ENCODE measurements at regions not wholly inside any gene's neighbourhood (a gene's known extent, or its start where the extent isn't known, plus 50 kb on each side); places are given as distances from the start of the nearest gene placed in this dataset.

- Histone ChIP-seq H3K9me3 (no peaks in the 10 kb centered on the region), H3K27ac (no peak overlapping the region), H3K4me1 (no peaks in the 10 kb centered on the region), H3K36me3 (no peaks in the 10 kb centered on the region), H3K4me3 (no peak overlapping the region), H3K27me3 (no peaks in the 10 kb centered on the region)
- TF ChIP-seq POLR2AphosphoS5 (IDR thresholded peaks at IDR 0.05) = no peak
- no peak for TF ChIP-seq EP300 (IDR thresholded peaks at IDR 0.05)
- TF ChIP-seq CTCF (IDR thresholded peaks at IDR 0.05) = no peak
- no peak for TF ChIP-seq POLR2A (IDR thresholded peaks at IDR 0.05)
- no peak for ATAC-seq
- WGBS, 2 donors (ENCODE audit: low coverage in 1 of 2) = 72 to 88% methylated on average over 1 to 4 of the region's 4 CpGs
Measured at GRCh38 chr2:16279641-16280040, 339.3 kb downstream of the MYCN start.

- 50 to 82% methylated on average over 2 to 4 of the region's 4 CpGs for WGBS, 2 donors (ENCODE audit: low coverage in 1 of 2)
- no peak for ATAC-seq
Measured at GRCh38 chr2:16279201-16279570, 338.8 kb downstream of the MYCN start.

GRCh38 chr2:16278421-16279200 lies 338.3 kb downstream of the MYCN start:
- H3K9me3 ChIP-seq = no peaks in the 10 kb centered on the region
- no peaks in the 10 kb centered on the region for H3K36me3 ChIP-seq
- no peak overlapping the region for H3K27ac ChIP-seq
- H3K4me3 ChIP-seq = no peak overlapping the region
- no peak for ATAC-seq
- TF ChIP-seq POLR2A (IDR thresholded peaks at IDR 0.05) (no peak), CTCF (IDR thresholded peaks at IDR 0.05) (no peak), POLR2AphosphoS5 (IDR thresholded peaks at IDR 0.05) (no peak), EP300 (IDR thresholded peaks at IDR 0.05) (no peak)
- 69 to 84% methylated on average over 4 of the region's 8 CpGs for WGBS, 2 donors (ENCODE audit: low coverage in 1 of 2)
- no peaks in the 10 kb centered on the region for H3K27me3 ChIP-seq
- H3K4me1 ChIP-seq = no peaks in the 10 kb centered on the region

More at GRCh38 chr2:16279201-16279570, 338.8 kb downstream of the MYCN start:
- no peak for TF ChIP-seq CTCF (IDR thresholded peaks at IDR 0.05)
- no peak for TF ChIP-seq POLR2AphosphoS5 (IDR thresholded peaks at IDR 0.05)
- no peak for TF ChIP-seq EP300 (IDR thresholded peaks at IDR 0.05)
- no peak for TF ChIP-seq POLR2A (IDR thresholded peaks at IDR 0.05)
- Histone ChIP-seq H3K9me3 (no peaks in the 10 kb centered on the region), H3K4me1 (no peaks in the 10 kb centered on the region), H3K36me3 (no peaks in the 10 kb centered on the region), H3K27me3 (no peaks in the 10 kb centered on the region), H3K4me3 (no peak overlapping the region), H3K27ac (no peak overlapping the region)

GRCh38 chr2:16277117-16277516 lies 336.8 kb downstream of the MYCN start:
- Histone ChIP-seq H3K36me3 (no peaks in the 10 kb centered on the region), H3K9me3 (no peaks in the 10 kb centered on the region), H3K27me3 (no peaks in the 10 kb centered on the region), H3K4me3 (no peak overlapping the region), H3K27ac (no peak overlapping the region), H3K4me1 (no peaks in the 10 kb centered on the region)
- TF ChIP-seq POLR2AphosphoS5 (IDR thresholded peaks at IDR 0.05) = no peak
- no peak for TF ChIP-seq EP300 (IDR thresholded peaks at IDR 0.05)
- TF ChIP-seq POLR2A (IDR thresholded peaks at IDR 0.05) = no peak
- no peak for TF ChIP-seq CTCF (IDR thresholded peaks at IDR 0.05)
- ATAC-seq = no peak
- 75 to 84% methylated on average over 2 of the region's 2 CpGs for WGBS, 2 donors (ENCODE audit: low coverage in 1 of 2)

GRCh38 chr2:16275661-16276060 lies 335.3 kb downstream of the MYCN start:
- WGBS, 2 donors (ENCODE audit: low coverage in 1 of 2) = 53 to 67% methylated on average over 1 to 4 of the region's 4 CpGs

More at GRCh38 chr2:16275661-16276060, 335.3 kb downstream of the MYCN start:
- H3K4me3 ChIP-seq = no peak overlapping the region
- H3K36me3 ChIP-seq = no peaks in the 10 kb centered on the region
- TF ChIP-seq CTCF (IDR thresholded peaks at IDR 0.05) = no peak
- no peak for TF ChIP-seq POLR2AphosphoS5 (IDR thresholded peaks at IDR 0.05)
- no peak for TF ChIP-seq POLR2A (IDR thresholded peaks at IDR 0.05)
- TF ChIP-seq EP300 (IDR thresholded peaks at IDR 0.05) = no peak
- ATAC-seq = no peak
- no peak overlapping the region for H3K27ac ChIP-seq
- H3K4me1 ChIP-seq = no peaks in the 10 kb centered on the region
- no peaks in the 10 kb centered on the region for H3K9me3 ChIP-seq
- H3K27me3 ChIP-seq = no peaks in the 10 kb centered on the region

All from gastroesophageal sphincter (tissue), 4 donors.